HG03045 (cell line): ENCODE measurements at regions not wholly inside any gene's neighbourhood (a gene's known extent, or its start where the extent isn't known, plus 50 kb on each side); places are given as distances from the start of the nearest gene placed in this dataset.

Experiments
- ATAC-seq: cut with Tn5 transposase; IDR thresholded peaks from one replicate; pipeline ENCODE4 v1.9.1; 2021; ENCODE audit warnings: mild to moderate bottlenecking, moderate library complexity; ENCODE audit not compliant: unreplicated experiment

DNA sequence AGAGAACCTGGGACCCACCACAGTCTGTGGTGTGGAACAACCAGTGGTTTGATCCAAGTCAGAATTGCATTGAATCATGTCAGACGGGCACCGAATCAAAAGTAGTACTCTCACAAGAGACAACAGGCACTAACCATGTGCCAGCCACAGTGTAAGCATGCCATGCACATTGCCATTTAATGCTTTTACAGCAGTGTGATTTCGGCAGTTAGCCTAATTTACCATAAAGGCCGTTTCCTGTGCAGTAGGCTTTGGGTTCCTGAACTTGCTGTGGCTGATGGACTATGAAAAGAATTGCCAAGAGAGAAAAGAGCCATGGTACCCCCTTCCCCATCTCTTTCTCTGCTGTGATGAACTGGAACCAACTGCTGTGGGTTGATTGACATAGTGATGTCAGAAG is 540.6 kb downstream of the EBF1 start:
- ATAC-seq = no peak

DNA sequence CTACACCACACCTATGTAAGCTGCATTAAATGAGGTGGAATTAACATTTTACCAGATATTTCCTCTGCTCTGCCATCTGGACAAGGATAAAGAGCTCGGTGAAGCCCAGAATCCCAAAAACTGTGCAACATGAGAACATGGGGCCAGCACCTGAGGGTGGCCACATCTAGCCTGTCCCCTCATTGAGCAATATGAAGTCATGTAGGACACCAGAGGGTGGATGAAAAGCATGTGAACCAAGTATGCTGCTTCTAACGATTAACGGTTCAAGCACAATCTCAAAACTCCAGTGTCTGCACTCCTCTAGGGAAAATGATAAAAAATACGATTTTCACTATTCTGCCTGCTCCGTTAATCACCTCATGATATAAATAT is 545.8 kb downstream of the EBF1 start:
- ATAC-seq = no peak

DNA sequence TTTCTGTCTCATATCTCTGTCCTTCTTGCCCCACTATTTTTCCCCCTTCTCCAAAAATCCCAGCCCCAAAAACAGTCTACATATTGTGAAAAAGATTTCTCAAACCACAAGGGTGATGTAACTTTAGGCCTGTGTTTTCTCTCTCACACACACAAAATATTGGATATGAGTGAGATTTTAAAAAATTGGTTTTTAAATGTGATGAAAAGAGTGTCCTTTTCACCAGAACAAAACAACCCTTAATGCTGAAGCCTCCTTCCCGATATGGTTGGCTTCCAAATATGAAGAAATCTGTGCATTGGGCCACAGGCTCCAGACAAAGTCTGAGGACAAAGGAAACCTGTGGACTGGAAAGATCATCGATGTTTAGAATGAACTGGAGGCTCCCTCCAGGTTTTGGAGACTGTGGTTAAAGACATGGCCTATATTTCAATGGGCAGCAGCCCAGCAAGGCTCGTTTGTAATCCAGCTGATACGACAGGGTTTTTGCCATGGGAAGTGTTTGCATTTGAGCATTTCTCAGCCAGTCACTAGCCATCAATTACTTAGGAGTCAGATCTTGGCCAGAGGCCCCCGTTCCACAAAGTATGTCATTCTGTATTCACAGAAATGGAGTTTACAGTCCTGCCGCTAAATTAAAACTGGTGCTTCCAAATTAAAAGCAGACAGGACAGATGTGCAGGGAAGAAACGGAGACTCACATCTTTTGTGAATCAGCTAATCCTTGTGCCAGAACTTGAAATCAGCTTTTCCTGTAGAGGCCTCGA is 546.3 kb downstream of the EBF1 start:
- ATAC-seq = no peak

DNA sequence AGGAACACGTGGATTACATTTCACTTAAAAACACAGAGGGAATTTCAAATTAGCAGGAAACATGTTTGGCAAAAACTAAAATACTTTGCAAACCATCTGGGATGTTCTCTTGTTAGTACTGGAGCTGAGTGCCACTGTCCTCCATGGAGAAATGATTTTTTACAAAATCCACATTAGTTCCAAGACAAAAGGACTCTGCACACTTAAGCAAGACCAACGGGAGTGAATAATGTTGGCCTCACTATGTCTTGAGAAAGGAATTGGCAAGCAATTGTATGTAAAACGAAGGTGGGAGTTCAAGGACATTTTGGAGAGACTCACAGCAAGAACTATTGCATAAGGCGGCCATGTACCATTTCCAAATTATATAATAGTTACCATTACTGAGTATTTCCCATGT is 547.5 kb downstream of the EBF1 start:
- ATAC-seq = no peak

DNA sequence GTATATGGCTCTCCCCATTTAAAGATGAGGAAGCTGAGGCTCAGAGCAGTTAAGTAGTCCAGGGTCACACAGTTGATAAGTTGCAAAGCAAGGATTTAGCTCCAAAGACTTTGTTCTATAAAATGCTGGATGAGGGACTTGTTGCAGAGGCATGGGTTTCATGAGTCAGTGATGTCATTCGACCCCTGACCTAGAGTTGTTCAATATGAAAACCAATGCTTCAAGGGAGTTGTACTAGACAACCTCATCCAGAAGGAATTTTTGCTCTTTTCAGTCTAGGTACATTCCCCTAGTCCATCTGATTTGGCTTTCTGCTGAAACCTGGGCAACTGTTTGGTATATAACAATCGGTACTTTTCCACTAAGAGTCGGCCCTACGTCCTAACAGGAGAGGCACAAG is 550.4 kb downstream of the EBF1 start:
- no peak for ATAC-seq

DNA sequence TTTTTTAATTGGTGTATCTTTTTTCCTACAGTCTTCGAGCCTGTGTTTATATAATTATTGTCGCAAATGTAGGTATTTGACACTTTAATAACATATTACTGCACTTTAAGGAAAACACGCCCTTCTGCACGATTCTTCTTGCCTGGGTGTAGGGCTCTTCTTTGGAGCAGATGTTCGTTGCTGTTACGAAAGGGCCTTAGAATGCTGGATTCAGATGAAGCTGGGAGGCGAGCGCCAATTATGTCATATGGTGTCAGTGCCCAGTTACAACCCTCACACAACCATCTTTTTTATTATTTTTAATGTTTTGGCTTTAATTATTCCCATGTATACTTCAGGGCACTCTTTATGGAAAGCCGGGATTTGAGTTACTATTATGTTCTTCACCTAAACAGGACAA is 553.0 kb downstream of the EBF1 start:
- no peak for ATAC-seq

DNA sequence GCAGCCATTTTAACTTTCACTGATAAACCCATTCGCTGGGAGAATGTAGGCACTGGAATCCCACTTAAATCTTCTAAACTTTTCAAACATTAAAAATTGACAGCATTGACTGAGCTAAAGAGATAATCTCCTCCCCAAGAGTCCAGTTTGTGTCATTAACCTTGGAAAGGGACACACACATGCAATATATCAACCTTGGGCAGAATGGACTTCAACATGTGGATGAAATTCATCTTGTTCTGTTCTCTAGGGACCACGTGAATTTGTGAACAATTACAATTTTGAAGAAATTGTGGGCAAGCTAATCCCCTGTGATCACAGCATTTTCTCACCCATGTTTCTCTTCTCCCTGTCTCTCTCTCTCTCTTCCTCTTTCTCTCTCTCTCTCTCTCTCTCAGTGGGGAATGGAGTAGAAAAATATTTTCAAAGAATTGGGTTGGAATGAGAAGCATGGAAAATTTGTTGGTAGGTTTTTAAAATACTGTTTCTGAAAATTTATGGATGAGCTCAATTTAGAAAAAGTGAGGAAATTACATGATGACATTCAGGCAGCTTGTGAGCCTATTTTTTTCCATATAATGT is 553.7 kb downstream of the EBF1 start:
- ATAC-seq = no peak

DNA sequence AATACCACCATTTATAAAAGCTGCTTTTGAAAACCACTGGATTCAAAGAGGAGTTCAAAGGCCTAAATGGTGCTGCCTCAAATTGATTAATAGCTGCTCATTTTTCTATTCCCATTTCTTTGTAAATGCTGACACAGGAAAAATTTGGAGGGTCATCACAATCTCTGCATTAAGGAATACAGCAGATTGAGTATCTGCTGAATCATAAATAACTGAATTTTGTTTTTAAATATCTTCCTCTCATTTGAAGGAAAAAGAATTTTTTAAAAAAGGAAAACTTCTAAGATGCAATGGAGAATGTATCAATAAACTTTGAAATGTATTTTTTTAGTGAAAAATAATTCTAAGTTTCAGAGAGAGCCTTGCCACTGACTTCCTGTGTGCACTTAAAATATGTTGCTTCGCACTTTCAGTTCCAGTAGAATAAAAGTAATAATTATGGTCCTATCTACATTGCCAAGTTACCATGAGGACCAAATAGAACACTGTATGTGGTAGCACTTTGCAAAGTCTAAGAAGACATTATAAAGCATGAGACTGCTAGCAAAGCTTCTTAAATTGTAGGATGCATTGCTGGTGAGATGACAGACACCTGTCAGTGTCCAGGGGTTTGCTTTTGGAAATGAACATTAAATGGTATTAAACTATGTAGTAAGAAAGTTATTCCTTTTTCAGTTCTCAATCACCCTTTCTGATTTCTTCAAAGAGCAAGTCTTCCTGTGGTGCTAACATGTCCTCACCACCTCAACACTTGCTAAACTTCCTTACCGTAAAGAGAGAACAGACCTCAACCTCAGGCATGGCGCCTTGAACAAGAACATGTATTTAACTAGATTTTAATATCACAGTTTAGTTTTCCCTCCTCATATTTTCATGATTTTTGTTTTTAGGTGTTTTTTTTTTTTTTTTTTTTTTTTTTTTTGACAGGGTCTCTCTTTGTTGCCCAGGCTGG is 555.1 kb downstream of the EBF1 start:
- ATAC-seq = no peak

DNA sequence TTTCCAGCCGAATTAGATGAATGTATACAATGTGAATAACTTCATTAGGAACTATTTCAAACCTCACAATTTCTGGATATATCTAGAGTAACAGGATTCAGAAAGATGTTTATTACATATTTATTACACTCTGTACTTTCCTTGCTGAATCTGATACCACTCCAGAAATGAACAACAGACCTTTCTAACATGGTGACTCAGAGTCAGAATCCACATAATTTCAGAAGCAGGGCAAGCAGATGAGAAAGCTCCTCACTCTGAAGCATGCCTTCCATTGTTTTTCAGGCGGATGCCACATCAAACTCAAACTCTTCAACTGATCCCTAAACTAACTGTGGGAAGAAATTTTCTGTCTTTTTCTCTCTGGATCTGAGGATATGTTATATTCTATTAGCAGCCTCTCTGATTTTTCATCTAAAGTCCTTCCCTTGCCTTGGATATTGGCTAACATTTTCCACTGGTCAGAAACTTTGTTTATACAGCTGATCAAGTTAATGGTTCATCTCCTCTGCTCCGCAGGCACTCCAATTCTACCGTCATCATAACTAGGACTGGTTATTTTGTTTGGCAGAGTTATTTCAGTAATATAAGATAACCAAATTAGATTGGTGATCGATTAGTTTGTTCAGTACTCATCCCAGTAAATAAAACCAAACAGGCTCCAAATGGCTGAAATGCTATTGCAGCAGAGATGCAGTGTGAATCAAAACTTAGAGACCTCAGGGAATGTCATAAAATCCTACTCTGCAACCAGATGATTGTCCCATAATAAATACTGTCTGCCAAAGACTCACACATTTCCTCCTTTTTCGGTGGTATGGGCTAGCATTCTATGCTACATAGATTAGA is 556.0 kb downstream of the EBF1 start:
- ATAC-seq = no peak

DNA sequence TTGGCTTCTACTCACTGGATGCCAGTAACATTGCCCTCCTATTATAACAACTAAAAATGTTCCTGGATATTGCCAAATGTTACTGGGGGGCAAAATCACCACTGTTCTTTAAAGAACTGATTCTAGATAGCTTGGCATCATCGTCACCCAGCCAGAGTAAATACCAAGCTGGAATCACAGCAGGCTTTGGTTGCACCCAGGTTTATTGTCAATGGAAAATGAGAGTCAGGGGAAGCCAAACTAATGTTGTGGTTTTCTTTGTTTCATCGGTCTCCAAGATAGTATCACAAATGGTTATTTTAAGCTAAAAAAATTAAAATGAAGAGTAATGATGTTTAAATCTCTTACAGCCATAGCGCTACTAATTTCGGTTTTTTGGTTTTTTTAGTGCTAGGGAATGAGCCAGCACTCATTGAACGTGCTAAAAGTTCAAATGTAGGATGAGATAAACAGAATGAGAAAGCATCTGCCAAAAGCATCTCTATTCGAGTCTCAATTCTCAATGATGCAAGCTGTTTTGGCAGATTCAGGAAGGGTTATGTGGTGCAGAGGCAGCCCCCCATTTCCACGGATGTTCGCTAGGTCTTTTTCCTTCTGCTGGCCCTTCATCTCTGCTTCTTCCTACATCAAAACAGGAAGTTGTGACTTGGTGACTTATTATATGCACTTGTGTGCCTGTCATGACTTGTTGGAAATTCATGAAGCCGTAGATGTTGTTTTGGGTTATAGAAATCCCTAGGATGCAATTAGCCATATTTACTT is 558.0 kb downstream of the EBF1 start:
- ATAC-seq = no peak

DNA sequence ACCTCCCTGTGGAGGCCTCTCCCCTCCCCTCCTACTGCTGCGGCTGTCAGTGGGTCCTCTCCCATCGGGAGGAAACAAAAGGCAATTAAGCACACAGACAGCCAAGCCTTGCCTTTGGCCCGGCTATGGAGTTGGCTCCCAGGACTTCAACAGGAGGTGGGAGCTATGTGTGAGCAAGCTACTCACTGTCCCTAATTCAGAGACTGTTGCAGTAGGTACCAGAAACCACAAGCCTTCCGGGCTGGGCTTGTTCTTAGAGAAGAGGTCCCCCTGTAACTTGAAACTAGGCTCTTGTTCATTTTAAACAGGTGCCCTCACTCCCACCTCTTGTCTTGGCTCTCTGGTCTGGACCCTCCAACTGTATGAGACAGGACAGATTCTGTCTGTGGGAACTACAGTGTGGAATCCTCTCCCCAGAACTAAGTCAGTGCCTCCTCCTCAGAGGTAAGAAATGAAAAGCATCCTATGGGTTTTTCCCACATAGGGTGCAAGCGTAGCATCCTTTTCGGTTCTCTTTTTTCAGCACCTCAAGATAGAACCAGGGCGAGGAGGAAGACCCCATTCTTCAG is 561.1 kb downstream of the EBF1 start:
- no peak for ATAC-seq

DNA sequence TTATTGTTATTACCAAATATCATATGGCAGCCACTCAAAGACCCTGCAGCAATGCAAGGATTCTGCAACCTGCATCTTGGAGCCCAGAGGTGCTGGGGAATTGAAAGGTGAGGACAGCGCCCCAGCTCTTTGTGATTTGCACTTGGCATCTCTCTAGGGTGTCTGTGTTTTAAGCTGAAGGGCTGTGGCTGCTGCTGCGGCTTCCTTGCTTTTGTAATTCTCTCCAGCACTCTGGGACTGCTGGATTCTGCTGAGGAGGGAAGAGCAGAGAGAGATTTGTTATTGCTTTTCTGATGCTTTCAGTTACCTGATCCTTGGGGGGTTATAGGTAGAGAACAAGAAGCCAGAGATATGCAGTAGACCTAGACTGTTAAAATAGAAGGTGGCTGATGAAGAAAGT is 562.4 kb downstream of the EBF1 start:
- ATAC-seq = no peak

DNA sequence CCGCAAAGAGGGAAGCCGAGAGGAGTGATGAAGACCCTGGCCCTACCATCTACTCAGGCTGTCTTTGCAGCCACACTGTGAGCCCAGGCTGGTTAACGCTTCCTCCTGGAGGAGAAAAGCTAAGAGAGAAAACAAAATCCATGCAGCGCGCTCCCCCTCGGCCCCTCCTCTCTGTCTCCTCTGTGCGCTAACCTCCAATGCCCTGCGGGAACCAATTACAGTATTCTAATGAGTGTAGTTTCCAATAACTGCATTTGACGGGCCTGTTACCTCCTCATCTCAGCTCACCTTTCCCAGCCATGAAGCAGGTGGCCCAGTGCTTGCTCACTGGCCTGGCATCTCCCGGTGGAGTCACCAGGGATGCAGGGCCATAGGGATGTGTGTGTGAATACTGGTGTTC is 565.5 kb downstream of the EBF1 start:
- ATAC-seq = no peak

DNA sequence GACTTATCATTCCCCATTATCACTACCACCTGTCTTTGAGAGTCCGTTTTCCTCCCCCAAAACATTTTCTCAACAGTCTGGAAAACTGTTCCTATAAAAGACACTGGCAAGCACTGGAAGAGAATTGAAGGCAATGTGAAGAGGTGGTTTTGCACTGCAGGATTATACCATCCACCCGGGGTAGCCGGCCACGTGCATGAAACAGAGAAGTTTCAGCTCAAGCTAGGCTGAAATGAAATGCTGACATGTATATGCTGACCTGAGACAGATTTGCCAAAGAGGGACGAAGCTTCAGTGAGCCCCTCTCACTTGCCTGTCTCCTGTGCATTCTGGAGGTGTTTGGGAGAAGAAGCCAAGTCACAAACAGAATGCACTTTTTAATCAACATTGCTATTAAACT is 567.0 kb downstream of the EBF1 start:
- no peak for ATAC-seq

DNA sequence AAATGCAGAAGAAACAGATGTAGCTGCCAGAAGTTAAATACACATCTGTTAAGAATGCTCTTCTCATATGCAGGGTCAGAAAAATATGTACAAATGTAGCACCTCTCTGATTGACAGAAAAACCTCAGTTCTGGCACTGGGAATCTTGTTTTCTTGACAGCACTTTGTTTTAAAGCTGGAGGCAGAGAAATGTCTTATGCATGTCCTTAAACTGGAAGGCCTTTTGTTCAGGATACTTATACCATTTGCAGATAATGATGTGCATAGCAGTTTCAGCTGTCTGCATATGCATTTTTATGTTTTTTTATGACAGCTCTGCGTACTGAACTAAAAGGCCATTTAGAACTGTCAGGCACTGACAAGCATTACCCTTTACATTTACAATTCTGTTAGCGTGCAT is 567.9 kb downstream of the EBF1 start:
- ATAC-seq = no peak

DNA sequence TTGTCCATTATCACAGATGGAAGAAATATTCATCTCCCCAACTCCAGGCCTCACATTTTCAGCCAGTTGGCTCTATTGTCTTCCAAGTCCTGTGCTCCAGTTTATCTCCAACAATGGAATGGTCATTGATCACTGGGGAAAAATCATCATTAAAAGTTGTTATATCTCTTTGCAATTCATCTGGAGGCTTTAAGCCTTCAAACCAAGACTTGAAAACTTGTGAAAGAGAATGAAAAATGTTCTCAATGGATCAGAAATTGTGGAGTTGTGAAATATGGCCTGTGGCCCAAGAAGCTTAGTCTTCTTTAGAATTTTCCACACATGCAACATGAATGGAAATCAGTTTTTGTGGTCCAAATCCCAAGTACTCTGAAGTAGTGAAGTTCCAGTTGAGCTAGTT is 569.6 kb downstream of the EBF1 start:
- no peak for ATAC-seq

DNA sequence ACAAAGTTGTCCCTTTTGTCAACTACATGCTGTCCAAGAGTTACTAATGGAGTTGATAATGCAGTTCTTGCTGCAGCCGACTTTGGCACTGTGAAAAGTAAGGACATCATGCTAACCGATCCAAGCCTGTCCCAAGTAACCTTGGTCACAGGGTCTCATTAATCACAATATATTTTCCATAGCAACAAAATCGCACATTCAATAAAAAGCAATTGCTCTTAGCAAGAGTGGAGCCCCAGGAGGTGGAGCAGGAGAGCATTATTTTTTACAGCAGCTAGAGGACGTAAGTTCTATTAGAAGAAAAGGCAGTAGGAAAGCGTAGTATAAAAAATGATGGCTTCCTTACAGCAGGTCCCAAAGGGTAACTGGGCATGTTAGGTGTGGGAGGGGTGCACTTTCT is 570.3 kb downstream of the EBF1 start:
- ATAC-seq = no peak

DNA sequence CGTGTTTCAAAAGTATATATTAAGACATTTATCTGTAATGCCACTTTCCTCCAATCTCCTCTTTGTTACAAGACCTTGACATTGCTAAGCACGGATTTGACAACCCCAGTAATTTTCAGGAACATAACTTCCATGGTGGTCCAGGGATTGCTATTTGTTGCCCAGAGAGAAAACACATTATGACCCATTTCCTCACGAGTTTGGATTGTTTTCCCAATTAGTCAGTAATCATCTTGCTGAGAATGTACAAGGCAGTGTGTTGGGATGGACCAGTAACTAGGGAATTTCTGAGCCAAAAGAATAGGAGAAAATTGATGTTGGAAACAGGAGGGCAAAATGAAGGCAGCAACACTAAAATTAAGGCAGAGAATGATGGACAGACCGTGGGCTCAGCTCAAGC is 574.1 kb downstream of the EBF1 start:
- ATAC-seq = no peak

DNA sequence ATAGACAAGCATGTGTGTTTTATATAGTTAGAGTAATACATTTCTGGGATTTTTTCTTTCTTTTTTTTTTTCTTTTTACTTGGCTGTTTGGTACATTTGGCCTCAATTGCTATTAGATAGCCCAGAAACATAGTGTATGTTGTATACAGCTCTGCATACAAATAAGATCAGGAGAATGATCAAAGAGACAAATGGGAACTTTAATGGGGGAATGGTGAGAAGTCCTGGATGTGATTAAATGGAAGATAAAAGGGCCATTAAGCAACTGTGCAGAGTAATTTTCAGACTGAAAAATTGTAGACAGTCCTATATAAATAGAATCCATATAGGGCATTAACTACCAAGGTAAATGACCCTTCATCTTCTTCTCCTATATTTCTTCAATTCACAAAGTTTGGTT is 575.6 kb downstream of the EBF1 start:
- ATAC-seq = no peak

DNA sequence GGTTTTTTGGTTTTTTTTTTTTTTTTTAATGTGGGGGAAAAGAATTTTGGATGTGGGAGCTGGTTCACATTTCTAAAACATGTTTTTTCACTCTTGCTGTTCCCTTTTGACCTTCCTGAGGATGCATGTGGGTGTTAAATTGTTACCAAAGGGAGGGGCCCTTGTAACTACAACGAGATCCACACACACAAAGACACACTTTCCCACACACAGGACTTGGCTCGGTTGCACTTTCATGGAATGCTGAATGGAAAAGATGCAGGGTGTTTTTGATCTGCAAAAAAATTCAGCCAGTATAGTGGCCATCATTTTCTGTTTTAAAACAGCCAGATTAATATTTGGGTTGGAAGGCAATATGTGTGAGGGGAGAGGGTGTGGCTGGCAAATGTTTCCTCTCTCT is 576.9 kb downstream of the EBF1 start:
- no peak for ATAC-seq
